ENCODE measurements at regions not wholly inside any gene's neighbourhood (a gene's known extent, or its start where the extent isn't known, plus 50 kb on each side); places are given as distances from the start of the nearest gene placed in this dataset.

DNA sequence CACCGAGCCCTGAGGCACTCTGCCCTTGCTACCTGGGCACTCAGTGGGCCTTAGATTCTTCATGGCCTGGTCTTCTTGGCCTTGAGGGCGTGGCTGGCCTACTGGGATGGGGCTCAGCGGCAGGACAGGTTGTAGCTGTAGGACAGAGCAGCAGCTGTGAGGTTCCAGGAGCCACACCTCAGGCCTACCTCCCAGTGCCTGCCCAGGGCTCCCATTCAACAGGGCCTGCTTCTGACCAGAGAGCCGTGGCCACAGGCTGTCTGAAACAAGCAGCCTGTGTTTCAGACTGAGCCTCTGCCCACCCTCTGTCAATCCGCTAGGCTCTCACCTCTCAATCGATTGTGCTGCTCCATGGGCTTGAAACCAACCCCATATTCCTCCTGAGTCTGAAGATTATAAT is 928.0 kb upstream of the ZNF722 start:
- BruUV-seq (replicated peaks) = no TSS peak
- FAIRE-seq = no peak

More for the DNA sequence above, 928.0 kb upstream of the ZNF722 start:
- H3K79me2 ChIP-seq (ENCODE audit: control insufficient read depth, insufficient read depth, low read length) = no peaks in the 10 kb centered on the region
- no peak for ATAC-seq
- DNase-seq (ENCODE audit: extremely low read depth in 1 of 4, low spot score in 3 of 4) = no peak
- WGBS (ENCODE audit: insufficient coverage, low coverage, missing lambda C conversion rate) = 3% methylated on average over 5 of the region's 6 CpGs
- TF ChIP-seq, protein P1, sequence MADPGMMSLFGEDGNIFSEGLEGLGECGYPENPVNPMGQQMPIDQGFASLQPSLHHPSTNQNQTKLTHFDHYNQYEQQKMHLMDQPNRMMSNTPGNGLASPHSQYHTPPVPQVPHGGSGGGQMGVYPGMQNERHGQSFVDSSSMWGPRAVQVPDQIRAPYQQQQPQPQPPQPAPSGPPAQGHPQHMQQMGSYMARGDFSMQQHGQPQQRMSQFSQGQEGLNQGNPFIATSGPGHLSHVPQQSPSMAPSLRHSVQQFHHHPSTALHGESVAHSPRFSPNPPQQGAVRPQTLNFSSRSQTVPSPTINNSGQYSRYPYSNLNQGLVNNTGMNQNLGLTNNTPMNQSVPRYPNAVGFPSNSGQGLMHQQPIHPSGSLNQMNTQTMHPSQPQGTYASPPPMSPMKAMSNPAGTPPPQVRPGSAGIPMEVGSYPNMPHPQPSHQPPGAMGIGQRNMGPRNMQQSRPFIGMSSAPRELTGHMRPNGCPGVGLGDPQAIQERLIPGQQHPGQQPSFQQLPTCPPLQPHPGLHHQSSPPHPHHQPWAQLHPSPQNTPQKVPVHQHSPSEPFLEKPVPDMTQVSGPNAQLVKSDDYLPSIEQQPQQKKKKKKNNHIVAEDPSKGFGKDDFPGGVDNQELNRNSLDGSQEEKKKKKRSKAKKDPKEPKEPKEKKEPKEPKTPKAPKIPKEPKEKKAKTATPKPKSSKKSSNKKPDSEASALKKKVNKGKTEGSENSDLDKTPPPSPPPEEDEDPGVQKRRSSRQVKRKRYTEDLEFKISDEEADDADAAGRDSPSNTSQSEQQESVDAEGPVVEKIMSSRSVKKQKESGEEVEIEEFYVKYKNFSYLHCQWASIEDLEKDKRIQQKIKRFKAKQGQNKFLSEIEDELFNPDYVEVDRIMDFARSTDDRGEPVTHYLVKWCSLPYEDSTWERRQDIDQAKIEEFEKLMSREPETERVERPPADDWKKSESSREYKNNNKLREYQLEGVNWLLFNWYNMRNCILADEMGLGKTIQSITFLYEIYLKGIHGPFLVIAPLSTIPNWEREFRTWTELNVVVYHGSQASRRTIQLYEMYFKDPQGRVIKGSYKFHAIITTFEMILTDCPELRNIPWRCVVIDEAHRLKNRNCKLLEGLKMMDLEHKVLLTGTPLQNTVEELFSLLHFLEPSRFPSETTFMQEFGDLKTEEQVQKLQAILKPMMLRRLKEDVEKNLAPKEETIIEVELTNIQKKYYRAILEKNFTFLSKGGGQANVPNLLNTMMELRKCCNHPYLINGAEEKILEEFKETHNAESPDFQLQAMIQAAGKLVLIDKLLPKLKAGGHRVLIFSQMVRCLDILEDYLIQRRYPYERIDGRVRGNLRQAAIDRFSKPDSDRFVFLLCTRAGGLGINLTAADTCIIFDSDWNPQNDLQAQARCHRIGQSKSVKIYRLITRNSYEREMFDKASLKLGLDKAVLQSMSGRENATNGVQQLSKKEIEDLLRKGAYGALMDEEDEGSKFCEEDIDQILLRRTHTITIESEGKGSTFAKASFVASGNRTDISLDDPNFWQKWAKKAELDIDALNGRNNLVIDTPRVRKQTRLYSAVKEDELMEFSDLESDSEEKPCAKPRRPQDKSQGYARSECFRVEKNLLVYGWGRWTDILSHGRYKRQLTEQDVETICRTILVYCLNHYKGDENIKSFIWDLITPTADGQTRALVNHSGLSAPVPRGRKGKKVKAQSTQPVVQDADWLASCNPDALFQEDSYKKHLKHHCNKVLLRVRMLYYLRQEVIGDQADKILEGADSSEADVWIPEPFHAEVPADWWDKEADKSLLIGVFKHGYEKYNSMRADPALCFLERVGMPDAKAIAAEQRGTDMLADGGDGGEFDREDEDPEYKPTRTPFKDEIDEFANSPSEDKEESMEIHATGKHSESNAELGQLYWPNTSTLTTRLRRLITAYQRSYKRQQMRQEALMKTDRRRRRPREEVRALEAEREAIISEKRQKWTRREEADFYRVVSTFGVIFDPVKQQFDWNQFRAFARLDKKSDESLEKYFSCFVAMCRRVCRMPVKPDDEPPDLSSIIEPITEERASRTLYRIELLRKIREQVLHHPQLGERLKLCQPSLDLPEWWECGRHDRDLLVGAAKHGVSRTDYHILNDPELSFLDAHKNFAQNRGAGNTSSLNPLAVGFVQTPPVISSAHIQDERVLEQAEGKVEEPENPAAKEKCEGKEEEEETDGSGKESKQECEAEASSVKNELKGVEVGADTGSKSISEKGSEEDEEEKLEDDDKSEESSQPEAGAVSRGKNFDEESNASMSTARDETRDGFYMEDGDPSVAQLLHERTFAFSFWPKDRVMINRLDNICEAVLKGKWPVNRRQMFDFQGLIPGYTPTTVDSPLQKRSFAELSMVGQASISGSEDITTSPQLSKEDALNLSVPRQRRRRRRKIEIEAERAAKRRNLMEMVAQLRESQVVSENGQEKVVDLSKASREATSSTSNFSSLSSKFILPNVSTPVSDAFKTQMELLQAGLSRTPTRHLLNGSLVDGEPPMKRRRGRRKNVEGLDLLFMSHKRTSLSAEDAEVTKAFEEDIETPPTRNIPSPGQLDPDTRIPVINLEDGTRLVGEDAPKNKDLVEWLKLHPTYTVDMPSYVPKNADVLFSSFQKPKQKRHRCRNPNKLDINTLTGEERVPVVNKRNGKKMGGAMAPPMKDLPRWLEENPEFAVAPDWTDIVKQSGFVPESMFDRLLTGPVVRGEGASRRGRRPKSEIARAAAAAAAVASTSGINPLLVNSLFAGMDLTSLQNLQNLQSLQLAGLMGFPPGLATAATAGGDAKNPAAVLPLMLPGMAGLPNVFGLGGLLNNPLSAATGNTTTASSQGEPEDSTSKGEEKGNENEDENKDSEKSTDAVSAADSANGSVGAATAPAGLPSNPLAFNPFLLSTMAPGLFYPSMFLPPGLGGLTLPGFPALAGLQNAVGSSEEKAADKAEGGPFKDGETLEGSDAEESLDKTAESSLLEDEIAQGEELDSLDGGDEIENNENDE (IDR thresholded peaks at IDR 0.05; ENCODE audit: low read depth, low read length) = no peak
- no peaks in the 10 kb centered on the region for H3K9me1 ChIP-seq (ENCODE audit: control insufficient read depth, insufficient read depth, low read length)
- no peaks in the 10 kb centered on the region; the same call in 1 of the 2 replicates for H3K9me3 ChIP-seq (replicated peaks; ENCODE audit: control insufficient read depth, insufficient read depth, low read depth, low read length)
- H3K4me1 ChIP-seq (replicated peaks in 1 of 2; ENCODE audit: control insufficient read depth in 2 of 2, insufficient read depth in 2 of 2, low read length in 2 of 2) = no peaks in the 10 kb centered on the region
- POLR2A ChIA-PET = no interaction called here
- H3K4me2 ChIP-seq (ENCODE audit: insufficient read depth, low read length) = no peak overlapping the region
- no peak overlapping the region for H3K27ac ChIP-seq (ENCODE audit: extremely low read depth, low read depth, low read length)
- intact Hi-C loops (cut with micrococcal nuclease) = no loop called here
- no peaks in the 10 kb centered on the region for H4K20me1 ChIP-seq (replicated peaks; ENCODE audit: control insufficient read depth, insufficient read depth, low read length)
- no peak overlapping the region for H3K9ac ChIP-seq (ENCODE audit: insufficient read depth in 1 of 2, low read depth in 2 of 2, low read length in 2 of 2)
- CTCF ChIA-PET (ENCODE audit: low intra/inter-chr PET ratio) = no interaction called here
- H3K36me3 ChIP-seq (ENCODE audit: control insufficient read depth, insufficient read depth, low read length) = no peaks in the 10 kb centered on the region
- H3K27me3 ChIP-seq (ENCODE audit: control insufficient read depth in 2 of 2, insufficient read depth in 2 of 2, low read length in 2 of 2) = no peaks in the 10 kb centered on the region
- H2AFZ ChIP-seq (ENCODE audit: low read depth, low read length) = no peak overlapping the region
- in situ Hi-C loops (cut with MboI) = no loop called here
- H3K4me3 ChIP-seq = no peak overlapping the region
